Activated CD4-positive, alpha-beta T cell treated with anti-CD3 and anti-CD28 coated beads for 36 hours (primary cell): ENCODE measurements at regions not wholly inside any gene's neighbourhood (a gene's known extent, or its start where the extent isn't known, plus 50 kb on each side); places are given as distances from the start of the nearest gene placed in this dataset.

Experiments
- ATAC-seq: fragments of 200-7000 bp; cut with Tn5 transposase; one replicate; pipeline ENCODE4 v1.10.0; 2021; ENCODE audit warnings: mild to moderate bottlenecking, moderate library complexity
- CTCF ChIA-PET: fragments of 350-600 bp; sonication (Branson Sonifier 250); formaldehyde crosslinking; loops from one replicate; lab custom pipeline; 2021; ENCODE audit warnings: antibody characterized with exemption; lab: Charles Lee
- POLR2A ChIA-PET: fragments of 350-600 bp; sonication (Branson Sonifier 250); formaldehyde crosslinking; loops from one replicate; lab custom pipeline; 2021; ENCODE audit warnings: antibody characterized with exemption, inconsistent platforms; lab: Charles Lee
- DNase-seq: peaks from one replicate; pipeline ENCODE4 v3.0.0-alpha.2; 2020
- H3K27ac Mint-ChIP-seq: one replicate; pipeline ENCODE4 v1.8.0; 2021; ENCODE audit warnings: mixed read lengths
- H3K27me3 Mint-ChIP-seq: one replicate; pipeline ENCODE4 v1.8.0; 2021; ENCODE audit warnings: mixed read lengths
- H3K36me3 Mint-ChIP-seq: one replicate; pipeline ENCODE4 v1.8.0; 2021; ENCODE audit warnings: low read depth, mixed read lengths
- H3K4me1 Mint-ChIP-seq: one replicate; pipeline ENCODE4 v1.8.0; 2021; ENCODE audit warnings: mixed read lengths
- H3K4me3 Mint-ChIP-seq: one replicate; pipeline ENCODE4 v1.8.0; 2021; ENCODE audit warnings: mild to moderate bottlenecking, moderate library complexity, mixed read lengths
- H3K9me3 Mint-ChIP-seq: one replicate; pipeline ENCODE4 v1.8.0; 2021; ENCODE audit warnings: low read depth, mixed read lengths
- intact Hi-C, 2 experiments: fragments of 100-400 bp; cut with DNase I in 1 of 2; cut with micrococcal nuclease in 1 of 2; formaldehyde crosslinking; loops; one replicate each; pipeline versions ENCODE4 v1.14.2 to v1.15.1; 2022 to 2024; cut with DNase I, micrococcal nuclease

GRCh38 chr5:173786286-173787187 lies 101.6 kb upstream of the CPEB4 start:
- Mint-ChIP-seq H3K27ac (no peak overlapping the region), H3K9me3 (no peaks in the 10 kb centered on the region), H3K27me3 (no peaks in the 10 kb centered on the region), H3K4me3 (no peak overlapping the region), H3K36me3 (no peaks in the 10 kb centered on the region), H3K4me1 (peaks cover 25% of the 10 kb centered on the region)
- CTCF ChIA-PET, result interaction anchor here (1.0 to 1.4 kb wide), 3 partner anchors 10 to 139 kb away, joined by 3 to 5 read pairs (median 3); no protein-coding TSS in a partner anchor
- intact Hi-C loops, result loop anchor here in 1 of 2 experiments (10.0 kb wide), 1 partner anchor 188 kb away; no protein-coding TSS in a partner anchor
- ATAC-seq, result peak; percentile 45
- POLR2A ChIA-PET, result interaction anchor here (0.5 kb wide), 1 partner anchor 293 kb away, joined by 3 read pairs; no protein-coding TSS in a partner anchor
- DNase-seq, result peak; percentile 21

DNA sequence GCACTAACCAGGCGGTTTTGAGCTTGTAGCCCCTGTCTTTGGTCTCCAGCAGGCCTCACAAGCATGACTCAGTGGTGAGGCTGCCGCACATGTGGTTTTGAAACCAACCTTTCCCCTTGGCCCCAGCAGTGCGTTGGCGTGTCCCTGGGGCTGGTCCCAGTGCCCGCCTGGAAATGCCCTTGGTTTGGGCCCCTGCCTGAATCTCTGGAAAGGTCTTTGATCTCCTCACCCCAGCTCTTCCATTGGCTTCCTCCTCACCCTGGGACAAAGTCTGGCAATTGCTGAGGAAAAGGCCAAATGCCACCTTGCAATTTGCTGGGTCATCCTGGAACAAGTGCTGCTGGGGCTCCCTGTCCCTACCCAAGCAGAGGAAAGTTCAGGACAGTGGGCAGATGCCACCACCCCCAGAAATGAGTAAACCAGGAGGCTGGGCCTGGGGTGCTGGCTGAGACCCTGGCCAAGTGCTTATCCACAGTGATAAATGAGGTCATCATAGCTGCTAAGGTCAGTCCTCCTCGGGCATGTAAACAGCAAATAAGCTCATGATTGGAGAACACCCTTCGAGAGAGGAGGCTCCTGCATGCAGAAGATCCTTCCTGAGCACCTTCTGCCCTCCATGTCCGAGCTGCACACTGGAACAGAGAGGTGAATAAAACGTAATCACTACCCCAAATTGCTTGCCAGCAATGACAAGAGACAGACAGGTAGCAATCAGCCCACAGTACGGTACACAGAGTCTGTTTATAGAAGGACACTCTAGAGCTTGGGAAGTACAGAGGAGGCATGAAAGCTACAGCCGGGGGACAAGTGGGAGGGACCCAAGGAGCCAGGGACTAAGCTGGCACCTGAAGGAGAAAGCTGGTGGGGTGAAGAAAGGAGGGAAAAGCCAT lies 98.9 kb upstream of the CPEB4 start:
- DNase-seq (peak; percentile 62), ATAC-seq (peak; percentile 79)
- intact Hi-C loops, result loop anchor here in 1 of 2 experiments (10.0 kb wide), 1 partner anchor 186 kb away; no protein-coding TSS in a partner anchor
- Mint-ChIP-seq H3K9me3 (no peaks in the 10 kb centered on the region), H3K27ac (no peak overlapping the region), H3K36me3 (no peaks in the 10 kb centered on the region), H3K27me3 (no peaks in the 10 kb centered on the region), H3K4me1 (peaks cover 11% of the 10 kb centered on the region), H3K4me3 (no peak overlapping the region)
- CTCF ChIA-PET, result no interaction called here
- POLR2A ChIA-PET, result no interaction called here

DNA sequence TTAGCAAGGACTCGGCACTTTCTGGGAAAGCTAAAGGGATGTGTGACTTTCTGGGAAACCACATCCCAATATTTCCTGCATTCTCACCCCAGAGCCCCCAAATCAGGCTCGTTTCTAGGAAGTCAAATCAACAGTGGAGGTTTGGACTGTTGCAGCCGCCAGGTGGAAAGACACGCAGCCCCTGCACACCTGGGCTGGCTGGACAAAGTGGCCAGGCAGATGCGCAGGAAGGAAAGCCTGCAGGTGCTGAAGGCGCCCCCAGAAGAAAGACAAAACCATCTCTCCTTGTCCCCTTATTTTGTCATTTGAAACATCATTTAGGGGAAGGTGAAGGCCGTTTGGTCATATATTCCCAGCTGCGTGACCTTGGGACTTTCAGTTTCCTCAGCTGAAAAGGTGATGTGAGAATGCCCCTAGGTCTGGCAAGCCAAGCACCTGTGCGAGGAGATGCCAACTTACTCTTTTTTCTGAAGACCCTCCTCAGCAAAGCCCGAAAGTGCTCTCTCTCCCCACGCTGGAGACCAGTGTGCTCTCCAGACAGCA lies 97.9 kb upstream of the CPEB4 start:
- Mint-ChIP-seq H3K9me3 (no peaks in the 10 kb centered on the region), H3K4me1 (peaks cover 11% of the 10 kb centered on the region), H3K27me3 (no peaks in the 10 kb centered on the region), H3K4me3 (no peak overlapping the region), H3K27ac (no peak overlapping the region), H3K36me3 (no peaks in the 10 kb centered on the region)
- ChIA-PET POLR2A (no interaction called here), CTCF (interaction anchor here (0.7 to 1.5 kb wide), 2 partner anchors 18 to 57 kb away, joined by 3 read pairs; no protein-coding TSS in a partner anchor)
- ATAC-seq (no peak), DNase-seq (no peak)
- intact Hi-C loops, result no loop called here

DNA sequence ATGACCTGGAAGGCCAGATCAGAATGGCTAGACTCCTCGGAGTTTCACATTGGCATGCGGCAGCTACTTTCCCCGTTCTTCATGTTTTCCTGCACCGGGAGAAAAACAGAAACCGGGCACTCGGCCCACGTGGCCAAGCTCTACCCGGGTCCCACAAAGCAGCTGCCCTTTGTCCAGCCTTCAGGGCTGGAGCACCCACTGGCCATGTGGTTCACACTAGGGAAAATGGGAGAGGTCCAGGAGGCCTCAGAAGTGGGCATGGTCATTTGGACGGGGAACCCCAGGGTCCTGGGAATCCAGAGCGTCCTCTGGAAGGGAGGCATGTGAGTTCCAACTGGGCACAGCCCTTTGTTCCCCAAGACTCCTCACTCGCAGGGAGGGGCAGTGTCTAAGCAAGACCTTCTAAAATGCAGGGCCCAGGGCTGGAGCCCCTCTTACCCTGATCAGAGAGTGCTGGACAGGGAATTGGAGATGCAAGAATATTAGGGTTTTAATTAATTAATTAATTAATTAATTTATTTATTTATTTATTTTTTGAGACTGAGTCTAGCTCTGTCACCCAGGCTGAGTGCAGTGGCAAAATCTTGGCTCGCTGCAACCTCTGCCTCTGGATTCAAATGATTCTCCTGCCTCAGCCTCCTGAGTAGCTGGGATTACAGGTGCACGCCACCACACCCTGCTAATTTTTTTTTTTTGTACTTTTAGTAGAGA lies 97.2 kb upstream of the CPEB4 start:
- Mint-ChIP-seq H3K36me3 (no peaks in the 10 kb centered on the region), H3K4me1 (peaks cover 11% of the 10 kb centered on the region), H3K27me3 (no peaks in the 10 kb centered on the region), H3K4me3 (no peak overlapping the region), H3K9me3 (no peaks in the 10 kb centered on the region), H3K27ac (no peak overlapping the region)
- CTCF ChIA-PET, result interaction anchor here (0.7 to 1.5 kb wide), 2 partner anchors 19 to 57 kb away, joined by 3 read pairs; no protein-coding TSS in a partner anchor
- POLR2A ChIA-PET, result no interaction called here
- ATAC-seq, result no peak
- no peak for DNase-seq
- intact Hi-C loops, result no loop called here

- no peak for ATAC-seq
- no peaks in the 10 kb centered on the region for H3K36me3 Mint-ChIP-seq
- no peak for DNase-seq
- no peaks in the 10 kb centered on the region for H3K27me3 Mint-ChIP-seq
- ChIA-PET POLR2A (no interaction called here), CTCF (interaction anchor here (0.9 to 1.5 kb wide), 2 partner anchors 47 to 58 kb away, joined by 3 read pairs; no protein-coding TSS in a partner anchor)
- intact Hi-C loops, result no loop called here
- H3K9me3 Mint-ChIP-seq, result no peaks in the 10 kb centered on the region
- no peak overlapping the region for H3K27ac Mint-ChIP-seq
- H3K4me3 Mint-ChIP-seq, result no peak overlapping the region
- peaks cover 6% of the 10 kb centered on the region for H3K4me1 Mint-ChIP-seq
Measured at GRCh38 chr5:173791878-173792277, 96.3 kb upstream of the CPEB4 start.

DNA sequence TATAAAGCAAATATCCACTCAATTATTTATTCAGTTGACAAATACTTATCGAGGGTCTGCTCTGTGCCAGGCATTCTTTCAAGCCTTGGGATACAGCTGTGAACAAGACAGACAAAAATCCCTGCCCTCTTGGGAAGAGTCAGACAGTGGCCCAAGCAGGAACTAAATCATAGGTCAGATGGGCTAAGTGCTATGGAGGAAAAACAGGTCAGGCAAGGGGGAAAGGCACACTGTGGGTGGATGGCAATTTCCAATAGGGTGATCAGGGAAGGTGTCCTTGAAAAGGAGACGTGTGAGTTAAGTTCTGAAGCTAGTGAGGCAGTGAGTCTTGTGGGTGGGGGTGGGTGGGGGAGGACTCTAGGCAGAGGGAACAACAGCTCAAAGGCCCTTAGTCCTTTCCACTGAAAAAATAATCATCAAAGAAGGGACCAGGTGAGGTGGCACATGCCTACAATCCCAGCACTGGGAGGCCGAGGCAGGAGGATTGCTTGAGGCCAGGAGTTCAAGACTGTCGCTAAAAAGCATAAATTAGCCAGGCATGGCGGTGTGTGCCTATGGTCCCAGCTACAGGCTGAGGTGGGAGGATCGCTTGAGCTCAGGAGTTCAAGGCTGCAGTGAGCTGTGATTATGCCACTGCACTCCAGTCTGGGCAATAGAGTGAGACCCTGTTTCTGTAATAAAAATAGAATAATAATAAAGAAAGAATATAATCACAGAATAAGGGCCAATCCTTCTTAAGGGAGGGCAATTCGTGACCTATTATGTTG lies 95.2 kb upstream of the CPEB4 start:
- no peaks in the 10 kb centered on the region for H3K9me3 Mint-ChIP-seq
- H3K27ac Mint-ChIP-seq, result no peak overlapping the region
- ATAC-seq (no peak), DNase-seq (no peak)
- POLR2A ChIA-PET, result no interaction called here
- H3K4me3 Mint-ChIP-seq, result no peak overlapping the region
- no peaks in the 10 kb centered on the region for H3K27me3 Mint-ChIP-seq
- no peaks in the 10 kb centered on the region for H3K36me3 Mint-ChIP-seq
- CTCF ChIA-PET, result interaction anchor here (0.9 kb wide), 1 partner anchor 46 kb away, joined by 3 read pairs; no protein-coding TSS in a partner anchor
- intact Hi-C loops, result no loop called here
- H3K4me1 Mint-ChIP-seq, result peaks cover 5% of the 10 kb centered on the region

- no peak overlapping the region for H3K27ac Mint-ChIP-seq
- H3K4me3 Mint-ChIP-seq, result no peak overlapping the region
- intact Hi-C loops, result no loop called here
Measured at GRCh38 chr5:173793648-173794548, 94.3 kb upstream of the CPEB4 start.

DNA sequence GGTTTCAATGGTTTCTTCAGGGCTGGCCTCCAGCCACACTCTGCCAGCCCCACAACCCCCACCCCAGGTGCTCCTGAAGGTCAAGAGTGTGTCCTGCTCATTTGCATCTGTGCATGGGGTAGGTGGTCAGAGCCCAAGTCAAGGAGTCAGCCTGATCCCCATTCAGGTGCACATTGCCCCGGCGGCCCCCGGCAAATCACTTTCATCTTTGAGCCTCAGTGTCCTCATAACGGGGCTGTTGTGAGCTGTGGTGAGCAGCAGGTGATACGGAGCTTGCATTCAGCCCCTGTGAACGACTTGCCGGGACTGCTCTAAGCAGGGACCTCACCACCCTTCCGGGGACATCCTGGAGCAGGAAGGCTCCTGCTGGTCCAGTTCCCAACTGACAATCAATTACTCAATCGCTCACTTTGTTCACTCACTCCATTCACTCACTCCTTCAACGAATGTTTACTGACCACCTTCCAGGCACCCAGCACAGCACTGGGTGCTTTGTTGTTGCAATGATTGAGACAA lies 93.2 kb upstream of the CPEB4 start:
- CTCF ChIA-PET, result no interaction called here
- no peaks in the 10 kb centered on the region for H3K4me1 Mint-ChIP-seq
- POLR2A ChIA-PET, result no interaction called here
- peaks cover 5% of the 10 kb centered on the region for H3K27me3 Mint-ChIP-seq
- intact Hi-C loops, result no loop called here
- ATAC-seq (no peak), DNase-seq (no peak)
- H3K27ac Mint-ChIP-seq, result no peak overlapping the region
- no peak overlapping the region for H3K4me3 Mint-ChIP-seq
- no peaks in the 10 kb centered on the region for H3K9me3 Mint-ChIP-seq
- H3K36me3 Mint-ChIP-seq, result no peaks in the 10 kb centered on the region

More at GRCh38 chr5:173793648-173794548, 94.3 kb upstream of the CPEB4 start:
- Mint-ChIP-seq H3K9me3 (no peaks in the 10 kb centered on the region), H3K36me3 (no peaks in the 10 kb centered on the region), H3K27me3 (no peaks in the 10 kb centered on the region), H3K4me1 (peaks cover 3% of the 10 kb centered on the region)
- ChIA-PET CTCF (no interaction called here), POLR2A (no interaction called here)
- ATAC-seq (no peak), DNase-seq (no peak)

DNA sequence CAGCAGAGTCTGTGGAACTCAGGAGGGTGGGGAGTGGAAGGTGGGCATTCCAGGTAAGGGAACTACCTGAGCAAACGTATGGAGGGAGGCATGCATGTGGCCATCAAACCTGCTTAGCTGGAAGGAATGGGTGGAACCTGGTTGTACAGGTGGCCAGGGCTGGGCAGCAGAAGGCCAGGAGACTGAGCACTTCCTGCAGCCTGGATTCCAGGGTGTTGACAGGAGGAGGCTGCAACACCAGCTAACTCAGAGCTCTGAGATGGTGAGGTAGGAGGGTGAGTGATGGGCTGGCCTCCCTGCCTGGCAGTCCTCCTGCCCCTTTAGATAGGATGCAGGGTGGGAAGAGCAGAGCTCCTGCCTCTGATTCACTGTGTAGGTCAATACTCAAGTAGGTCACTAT lies 92.5 kb upstream of the CPEB4 start:
- Mint-ChIP-seq H3K36me3 (no peaks in the 10 kb centered on the region), H3K4me3 (no peak overlapping the region), H3K27ac (no peak overlapping the region), H3K4me1 (no peaks in the 10 kb centered on the region), H3K27me3 (peaks cover 5% of the 10 kb centered on the region), H3K9me3 (no peaks in the 10 kb centered on the region)
- intact Hi-C loops, result no loop called here
- DNase-seq (no peak), ATAC-seq (no peak)
- CTCF ChIA-PET, result no interaction called here
- POLR2A ChIA-PET, result no interaction called here
